ENCODE measurements at regions not wholly inside any gene's neighbourhood (a gene's known extent, or its start where the extent isn't known, plus 50 kb on each side); places are given as distances from the start of the nearest gene placed in this dataset.

GRCh38 chr5:24059006-24059405 lies 551.6 kb downstream of the PRDM9 start:
- Mint-ChIP-seq H3K4me3 (no peak overlapping the region), H3K4me1 (no peaks in the 10 kb centered on the region), H3K27ac (no peak overlapping the region), H3K27me3 (ENCODE audit: low read depth in 3 of 3) (peaks cover 0 to 2% (median 0%) of the 10 kb centered on the region in 3 donors), H3K9me3 (peaks cover 24 to 48% (median 37%) of the 10 kb centered on the region in 6 donors), H3K36me3 (no peaks in the 10 kb centered on the region)
- DNase-seq, result no peak

GRCh38 chr5:24059716-24060115 lies 552.3 kb downstream of the PRDM9 start:
- H3K9me3 Mint-ChIP-seq, result peaks cover 22 to 50% (median 34%) of the 10 kb centered on the region in 6 donors
- H3K27ac Mint-ChIP-seq, result no peak overlapping the region
- no peaks in the 10 kb centered on the region for H3K36me3 Mint-ChIP-seq
- H3K27me3 Mint-ChIP-seq (ENCODE audit: low read depth in 3 of 3), result peaks cover 0 to 2% (median 0%) of the 10 kb centered on the region in 3 donors
- no peak for DNase-seq
- no peak overlapping the region for H3K4me3 Mint-ChIP-seq
- H3K4me1 Mint-ChIP-seq, result no peaks in the 10 kb centered on the region

GRCh38 chr5:24065779-24066178 lies 558.4 kb downstream of the PRDM9 start:
- Mint-ChIP-seq H3K27me3 (ENCODE audit: low read depth in 3 of 3) (peaks cover 0 to 1% (median 0%) of the 10 kb centered on the region in 3 donors), H3K9me3 (peaks cover 22 to 59% (median 24%) of the 10 kb centered on the region in 6 donors), H3K4me1 (no peaks in the 10 kb centered on the region), H3K36me3 (no peaks in the 10 kb centered on the region), H3K4me3 (no peak overlapping the region), H3K27ac (no peak overlapping the region)
- DNase-seq, result no peak

DNA sequence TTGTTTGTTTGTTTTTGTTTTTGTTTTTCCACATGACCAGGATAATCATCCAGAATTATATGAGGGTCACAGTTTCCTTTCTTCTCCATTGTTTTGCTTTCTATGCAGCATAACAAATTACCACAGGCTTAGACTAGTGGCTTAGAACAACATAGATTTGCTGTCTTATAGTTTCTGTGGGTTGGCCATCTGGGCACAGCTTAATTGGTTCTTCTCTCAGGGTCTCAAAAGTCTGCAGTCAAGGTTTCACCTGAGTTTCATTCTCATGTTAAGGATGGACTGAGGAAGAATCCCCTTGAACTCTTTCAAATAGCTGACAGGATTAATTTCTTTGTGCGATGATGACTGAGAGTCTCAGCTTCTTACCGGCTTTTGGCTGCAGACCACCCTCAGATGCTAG lies 559.8 kb downstream of the PRDM9 start:
- Mint-ChIP-seq H3K4me1 (no peaks in the 10 kb centered on the region), H3K27me3 (ENCODE audit: low read depth in 3 of 3) (peaks cover 0 to 1% (median 0%) of the 10 kb centered on the region in 3 donors), H3K27ac (no peak overlapping the region)

GRCh38 chr5:24068524-24068923 lies 561.1 kb downstream of the PRDM9 start:
- Mint-ChIP-seq H3K9me3 (peaks cover 14 to 64% (median 23%) of the 10 kb centered on the region in 6 donors), H3K27me3 (ENCODE audit: low read depth in 3 of 3) (peaks cover 0 to 1% (median 0%) of the 10 kb centered on the region in 3 donors), H3K36me3 (no peaks in the 10 kb centered on the region), H3K4me3 (no peak overlapping the region), H3K4me1 (no peaks in the 10 kb centered on the region), H3K27ac (no peak overlapping the region)
- no peak for DNase-seq

More for the DNA sequence above, 559.8 kb downstream of the PRDM9 start:
- Mint-ChIP-seq H3K4me3 (no peak overlapping the region), H3K36me3 (no peaks in the 10 kb centered on the region), H3K9me3 (peaks cover 14 to 60% (median 22%) of the 10 kb centered on the region in 6 donors)
- no peak for DNase-seq

GRCh38 chr5:24073107-24073506 lies 565.7 kb downstream of the PRDM9 start:
- Mint-ChIP-seq H3K9me3 (peaks cover 6 to 46% (median 18%) of the 10 kb centered on the region in 6 donors), H3K27ac (no peak overlapping the region), H3K4me1 (no peaks in the 10 kb centered on the region), H3K36me3 (no peaks in the 10 kb centered on the region), H3K4me3 (no peak overlapping the region), H3K27me3 (ENCODE audit: low read depth in 3 of 3) (peaks cover 0 to 1% (median 0%) of the 10 kb centered on the region in 3 donors)
- no peak for DNase-seq

DNA sequence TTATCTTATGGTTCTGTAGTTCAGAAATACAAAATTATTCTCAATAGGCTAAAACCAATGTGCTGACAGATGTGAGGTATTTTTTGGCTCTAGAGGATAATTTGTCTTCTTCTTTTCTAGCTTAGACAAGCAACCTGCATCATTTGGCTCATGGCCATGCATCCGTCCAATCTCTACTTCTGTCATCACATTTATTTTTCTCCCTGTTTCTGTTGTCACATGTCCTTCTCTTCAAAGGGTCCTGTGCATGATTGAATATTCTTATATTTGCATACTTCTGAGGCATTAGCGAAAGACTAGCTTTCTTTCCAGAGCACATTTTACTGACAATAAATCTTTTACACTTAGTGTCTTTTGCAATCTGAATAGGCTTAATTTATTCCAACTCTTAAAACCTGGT lies 564.7 kb downstream of the CDH10 start:
- H3K27ac Mint-ChIP-seq, result no peak overlapping the region

DNA sequence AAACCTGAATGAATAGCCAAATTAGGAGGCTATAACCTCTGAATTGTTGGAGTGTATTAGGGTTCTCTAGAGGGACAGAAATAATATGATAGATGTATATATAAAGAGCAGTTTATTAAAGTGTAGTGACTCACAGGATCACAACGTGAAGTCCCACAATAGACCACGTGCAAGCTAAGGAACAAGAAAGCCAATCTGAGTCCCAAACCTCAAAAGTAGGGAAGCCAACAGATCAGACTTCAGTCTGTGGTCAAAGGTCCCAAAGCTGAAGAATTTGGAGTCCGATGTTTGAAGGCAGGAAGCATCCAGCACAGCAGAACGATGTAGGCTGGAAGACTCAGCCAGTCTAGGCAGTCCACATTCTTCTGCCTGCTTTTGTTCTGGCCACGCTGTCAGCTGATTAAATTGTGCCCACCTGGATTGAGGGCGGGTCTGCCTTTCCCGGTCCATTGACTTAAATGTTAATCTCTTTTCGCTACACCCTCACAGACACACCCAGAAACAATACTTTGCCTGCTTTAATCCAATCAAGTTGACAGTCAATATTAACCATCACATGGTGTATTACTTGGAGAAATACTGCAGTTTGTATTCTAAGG lies 550.6 kb downstream of the CDH10 start:
- Mint-ChIP-seq H3K27me3 (ENCODE audit: low read depth in 3 of 3) (peaks cover 0 to 2% (median 0%) of the 10 kb centered on the region in 3 donors), H3K9me3 (peaks cover 6 to 72% (median 26%) of the 10 kb centered on the region in 6 donors), H3K4me3 (no peak overlapping the region), H3K36me3 (no peaks in the 10 kb centered on the region), H3K4me1 (no peaks in the 10 kb centered on the region), H3K27ac (no peak overlapping the region)
- DNase-seq, result no peak

More for the DNA sequence above, 564.7 kb downstream of the CDH10 start:
- DNase-seq, result no peak
- Mint-ChIP-seq H3K4me3 (no peak overlapping the region), H3K9me3 (peaks cover 8 to 51% (median 20%) of the 10 kb centered on the region in 6 donors), H3K36me3 (no peaks in the 10 kb centered on the region), H3K27me3 (ENCODE audit: low read depth in 3 of 3) (no peaks in the 10 kb centered on the region), H3K4me1 (no peaks in the 10 kb centered on the region)

DNA sequence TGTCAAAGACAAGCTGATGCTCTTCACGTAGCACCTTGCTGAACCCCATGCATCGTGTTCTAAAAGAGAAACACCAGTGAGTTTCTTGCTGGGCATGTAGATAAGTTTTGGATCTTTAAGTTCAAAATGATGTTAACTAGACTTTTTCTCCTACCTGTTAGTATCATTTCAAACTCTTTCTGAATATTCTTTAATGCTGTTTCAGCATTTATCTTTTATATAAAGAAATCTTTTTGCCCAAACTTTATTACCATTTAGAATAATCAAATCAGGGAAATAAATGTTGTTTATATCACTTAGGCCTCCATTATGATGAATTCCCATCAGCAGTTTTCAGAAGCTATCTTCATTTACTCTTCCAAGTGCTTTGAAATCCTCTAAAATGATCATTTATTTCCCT lies 542.8 kb downstream of the CDH10 start:
- Mint-ChIP-seq H3K4me1 (no peaks in the 10 kb centered on the region), H3K27ac (no peak overlapping the region), H3K36me3 (no peaks in the 10 kb centered on the region), H3K9me3 (peaks cover 6 to 51% (median 21%) of the 10 kb centered on the region in 6 donors), H3K27me3 (ENCODE audit: low read depth in 3 of 3) (peaks cover 0 to 2% (median 0%) of the 10 kb centered on the region in 3 donors), H3K4me3 (no peak overlapping the region)
- DNase-seq, result no peak

DNA sequence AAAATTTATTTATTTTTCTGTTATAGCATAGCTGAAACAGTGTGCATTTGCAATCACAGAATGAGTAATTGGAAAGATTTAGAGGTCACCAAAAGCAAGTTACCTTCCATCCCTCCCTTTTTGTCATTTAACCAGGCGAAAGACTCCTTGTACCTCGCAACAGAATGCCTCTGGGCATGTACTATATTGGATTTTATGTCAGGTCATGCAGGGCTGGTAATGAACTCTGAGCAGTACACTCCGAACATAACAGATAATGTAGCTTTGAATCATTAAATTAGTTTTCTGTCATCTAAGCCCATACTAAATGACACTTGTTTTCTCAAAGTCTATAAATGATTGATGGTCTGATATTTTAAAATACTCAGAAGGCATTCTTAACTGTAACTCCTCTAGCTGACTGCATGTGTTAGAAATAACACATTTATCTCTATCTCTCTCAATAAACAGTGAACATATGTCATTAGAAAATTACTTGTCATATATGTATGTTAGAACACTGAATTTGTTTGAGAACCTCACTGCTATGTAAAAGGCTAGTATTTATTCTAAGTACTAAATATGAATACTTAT lies 541.2 kb downstream of the CDH10 start:
- Mint-ChIP-seq H3K4me3 (no peak overlapping the region), H3K9me3 (peaks cover 6 to 39% (median 18%) of the 10 kb centered on the region in 6 donors), H3K36me3 (no peaks in the 10 kb centered on the region), H3K27ac (no peak overlapping the region), H3K27me3 (ENCODE audit: low read depth in 3 of 3) (no peaks in the 10 kb centered on the region), H3K4me1 (no peaks in the 10 kb centered on the region)
- DNase-seq, result no peak

GRCh38 chr5:24110004-24110615 lies 534.7 kb downstream of the CDH10 start:
- H3K27me3 Mint-ChIP-seq (ENCODE audit: low read depth in 3 of 3), result peaks cover 0 to 1% (median 0%) of the 10 kb centered on the region in 3 donors

DNA sequence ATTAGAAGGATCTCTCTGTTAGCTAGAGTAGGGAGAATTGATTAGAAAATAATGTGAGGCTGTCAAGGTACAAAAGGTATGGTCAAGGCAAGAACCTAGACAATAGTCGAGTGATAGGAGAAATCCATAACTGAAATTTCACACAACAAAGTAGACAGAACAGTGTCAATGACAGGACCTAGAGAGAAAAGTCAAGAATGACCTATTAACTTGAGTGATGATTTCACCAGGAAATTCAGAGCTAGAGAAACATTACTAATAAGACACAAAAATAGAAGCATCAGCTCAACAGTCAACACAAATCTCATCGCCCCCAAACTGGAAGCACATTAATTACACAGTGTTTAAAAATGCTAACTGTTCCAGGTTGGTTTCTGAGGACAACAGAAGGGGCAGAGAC lies 532.4 kb downstream of the CDH10 start:
- H3K9me3 Mint-ChIP-seq, result peaks cover 8 to 38% (median 30%) of the 10 kb centered on the region in 6 donors
- no peaks in the 10 kb centered on the region for H3K4me1 Mint-ChIP-seq
- peaks cover 0 to 1% (median 0%) of the 10 kb centered on the region in 3 donors for H3K27me3 Mint-ChIP-seq (ENCODE audit: low read depth in 3 of 3)
- no peak overlapping the region for H3K4me3 Mint-ChIP-seq
- peaks cover 0 to 3% (median 0%) of the 10 kb centered on the region in 3 donors for H3K36me3 Mint-ChIP-seq
- DNase-seq, result no peak
- H3K27ac Mint-ChIP-seq, result no peak overlapping the region

More at GRCh38 chr5:24110004-24110615, 534.7 kb downstream of the CDH10 start:
- Mint-ChIP-seq H3K27ac (no peak overlapping the region), H3K4me1 (no peaks in the 10 kb centered on the region), H3K4me3 (no peak overlapping the region), H3K9me3 (peaks cover 4 to 20% (median 17%) of the 10 kb centered on the region in 6 donors), H3K36me3 (no peaks in the 10 kb centered on the region)
- no peak for DNase-seq

GRCh38 chr5:24118351-24118750 lies 526.4 kb downstream of the CDH10 start:
- H3K27me3 Mint-ChIP-seq (ENCODE audit: low read depth in 3 of 3), result no peaks in the 10 kb centered on the region
- H3K36me3 Mint-ChIP-seq, result peaks cover 0 to 6% (median 0%) of the 10 kb centered on the region in 3 donors
- no peak overlapping the region for H3K27ac Mint-ChIP-seq
- no peak for DNase-seq
- H3K4me1 Mint-ChIP-seq, result no peaks in the 10 kb centered on the region
- H3K4me3 Mint-ChIP-seq, result no peak overlapping the region
- peaks cover 22 to 65% (median 50%) of the 10 kb centered on the region in 6 donors for H3K9me3 Mint-ChIP-seq

- Mint-ChIP-seq H3K9me3 (peaks cover 5 to 38% (median 24%) of the 10 kb centered on the region in 6 donors), H3K4me1 (no peaks in the 10 kb centered on the region), H3K4me3 (no peak overlapping the region), H3K27ac (no peak overlapping the region), H3K36me3 (no peaks in the 10 kb centered on the region), H3K27me3 (ENCODE audit: low read depth in 3 of 3) (peaks cover 0 to 3% (median 0%) of the 10 kb centered on the region in 3 donors)
- no peak for DNase-seq
Observed at GRCh38 chr5:24135536-24135935, 509.2 kb downstream of the CDH10 start.

All from immature natural killer cell (primary cell).